C4-2B (cell line): ENCODE measurements at regions not wholly inside any gene's neighbourhood (a gene's known extent, or its start where the extent isn't known, plus 50 kb on each side); places are given as distances from the start of the nearest gene placed in this dataset.

Experiments used
- H3K27ac ChIP-seq: fragments of 450-650 bp; 2 replicates; pipeline ENCODE4 v1.5.1; 2017
- ZFX ChIP-seq: fragments of 450-650 bp; IDR thresholded peaks from 2 replicates; pipeline ENCODE4 v1.6.1; 2017
- TF ChIP-seq, protein P1 (sequence below): fragments of 450-650 bp; conservative IDR thresholded peaks from 2 replicates; pipeline ENCODE4 v1.5.1; 2017; ENCODE audit warnings: mild to moderate bottlenecking

DNA sequence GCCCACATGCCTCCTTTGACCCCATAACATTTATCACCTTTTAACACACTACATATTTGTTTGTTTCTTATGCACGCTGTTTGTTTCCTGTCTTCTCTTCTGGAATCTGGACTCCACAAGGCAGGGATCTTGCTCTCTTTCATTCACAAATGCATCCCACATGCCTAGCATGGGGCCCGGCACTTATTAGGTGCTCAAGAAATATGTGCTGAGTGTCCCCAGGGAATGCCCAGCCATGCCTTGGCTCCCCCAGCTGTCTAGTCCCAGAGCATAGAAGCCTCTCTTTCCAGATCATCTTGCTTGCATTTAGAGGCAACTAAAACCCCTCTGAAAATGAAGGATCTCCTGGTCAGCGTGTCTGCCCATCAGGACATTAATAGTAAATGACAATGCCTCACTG is 283.7 kb downstream of the CBLN1 start:
- no peak overlapping the region for H3K27ac ChIP-seq
- TF ChIP-seq, protein P1, sequence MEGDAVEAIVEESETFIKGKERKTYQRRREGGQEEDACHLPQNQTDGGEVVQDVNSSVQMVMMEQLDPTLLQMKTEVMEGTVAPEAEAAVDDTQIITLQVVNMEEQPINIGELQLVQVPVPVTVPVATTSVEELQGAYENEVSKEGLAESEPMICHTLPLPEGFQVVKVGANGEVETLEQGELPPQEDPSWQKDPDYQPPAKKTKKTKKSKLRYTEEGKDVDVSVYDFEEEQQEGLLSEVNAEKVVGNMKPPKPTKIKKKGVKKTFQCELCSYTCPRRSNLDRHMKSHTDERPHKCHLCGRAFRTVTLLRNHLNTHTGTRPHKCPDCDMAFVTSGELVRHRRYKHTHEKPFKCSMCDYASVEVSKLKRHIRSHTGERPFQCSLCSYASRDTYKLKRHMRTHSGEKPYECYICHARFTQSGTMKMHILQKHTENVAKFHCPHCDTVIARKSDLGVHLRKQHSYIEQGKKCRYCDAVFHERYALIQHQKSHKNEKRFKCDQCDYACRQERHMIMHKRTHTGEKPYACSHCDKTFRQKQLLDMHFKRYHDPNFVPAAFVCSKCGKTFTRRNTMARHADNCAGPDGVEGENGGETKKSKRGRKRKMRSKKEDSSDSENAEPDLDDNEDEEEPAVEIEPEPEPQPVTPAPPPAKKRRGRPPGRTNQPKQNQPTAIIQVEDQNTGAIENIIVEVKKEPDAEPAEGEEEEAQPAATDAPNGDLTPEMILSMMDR = no peak
- TF ChIP-seq ZFX = no peak

DNA sequence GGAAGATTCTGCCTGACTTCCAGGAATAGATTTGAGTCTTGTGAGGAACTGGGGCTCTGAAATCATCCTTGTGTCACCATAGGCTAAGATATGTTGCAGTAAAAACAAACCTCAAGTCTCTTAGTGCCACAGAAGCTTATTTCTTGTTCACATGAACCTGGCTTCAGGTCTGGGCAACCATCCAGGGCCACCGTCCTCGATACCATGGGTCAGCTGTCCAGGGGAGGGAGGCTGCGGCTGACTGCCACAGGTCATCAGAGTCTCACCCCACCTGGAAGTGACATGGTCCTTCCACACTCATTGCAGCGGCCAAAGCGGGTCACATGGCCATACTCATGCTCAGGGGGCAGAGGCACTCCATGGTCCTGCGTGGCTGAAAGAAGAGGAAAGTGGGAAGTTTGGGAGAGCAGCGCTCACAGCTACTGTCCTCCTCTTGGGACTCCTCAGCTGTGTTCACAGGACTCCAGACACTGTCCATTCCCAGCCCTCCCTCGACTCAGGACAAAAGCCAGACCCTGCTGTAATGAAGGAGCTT is 284.5 kb downstream of the CBLN1 start:
- TF ChIP-seq ZFX = no peak
- TF ChIP-seq, protein P1 = no peak
- no peak overlapping the region for H3K27ac ChIP-seq

DNA sequence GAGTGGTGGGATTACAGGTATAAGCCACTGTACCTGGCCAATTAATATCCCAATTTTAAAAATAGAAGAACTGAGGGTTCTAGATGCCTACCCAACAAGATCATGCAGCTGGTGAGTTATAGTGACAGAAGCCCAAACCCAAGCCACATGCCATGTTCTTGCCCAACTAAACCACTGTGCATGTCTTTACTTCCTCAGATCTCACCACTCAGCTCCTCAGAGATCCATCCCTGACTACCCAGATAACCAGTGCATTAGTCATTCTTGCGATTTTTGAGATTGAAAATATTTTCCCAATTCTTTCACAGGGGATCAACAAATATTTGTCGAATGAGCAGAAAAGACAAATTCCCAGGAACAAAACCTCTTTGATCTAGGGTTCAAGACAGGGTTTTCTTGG is 303.1 kb downstream of the CBLN1 start:
- TF ChIP-seq, protein P1 = no peak
- TF ChIP-seq ZFX = no peak
- H3K27ac ChIP-seq = no peak overlapping the region

DNA sequence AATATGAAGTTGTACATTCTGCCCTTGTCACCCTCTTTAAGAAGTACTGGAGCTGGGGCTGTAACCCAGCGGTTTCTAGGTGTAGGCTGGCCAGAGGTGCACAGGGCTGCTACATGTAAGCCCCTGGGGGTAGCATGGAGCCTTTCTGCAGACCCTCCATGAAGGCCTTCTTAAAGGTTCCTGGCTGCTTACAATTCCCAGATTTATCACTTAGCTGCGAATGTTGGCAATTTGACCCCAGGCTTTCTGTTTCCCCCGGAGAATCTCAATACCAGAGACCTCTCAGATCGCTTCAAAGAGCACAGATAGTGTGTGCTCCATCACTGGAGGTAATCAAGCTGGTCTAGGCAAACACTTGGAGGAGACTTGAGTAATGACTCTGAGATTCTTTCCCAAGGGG is 309.4 kb downstream of the CBLN1 start:
- TF ChIP-seq, protein P1 = no peak
- no peak for TF ChIP-seq ZFX
- no peak overlapping the region for H3K27ac ChIP-seq

DNA sequence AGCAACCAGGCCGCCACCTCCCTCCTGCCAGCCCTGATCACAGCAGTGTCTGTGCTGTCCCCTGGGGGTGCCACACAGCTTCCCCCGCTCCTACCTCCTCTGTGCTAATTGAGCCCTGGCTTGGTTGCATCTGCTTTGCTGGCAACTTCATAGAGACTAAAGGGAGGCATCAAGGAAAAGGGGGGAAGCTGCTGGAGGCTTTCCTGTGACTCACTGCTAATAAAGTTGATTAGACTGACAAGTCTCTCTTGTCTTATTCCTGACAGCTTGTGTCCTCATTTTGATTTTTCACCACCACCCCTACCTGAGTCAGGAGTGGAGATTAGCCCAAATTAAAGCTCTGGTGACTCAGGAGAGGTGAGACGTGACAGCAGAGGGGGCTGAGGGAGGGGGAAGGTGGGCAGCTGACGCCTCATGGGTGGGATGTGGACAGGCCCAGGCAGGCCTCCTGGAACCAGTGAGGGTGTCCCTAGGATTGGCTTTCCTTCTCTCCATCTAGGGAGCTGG is 310.0 kb downstream of the CBLN1 start:
- TF ChIP-seq ZFX = no peak
- TF ChIP-seq, protein P1 = no peak
- H3K27ac ChIP-seq = no peak overlapping the region

DNA sequence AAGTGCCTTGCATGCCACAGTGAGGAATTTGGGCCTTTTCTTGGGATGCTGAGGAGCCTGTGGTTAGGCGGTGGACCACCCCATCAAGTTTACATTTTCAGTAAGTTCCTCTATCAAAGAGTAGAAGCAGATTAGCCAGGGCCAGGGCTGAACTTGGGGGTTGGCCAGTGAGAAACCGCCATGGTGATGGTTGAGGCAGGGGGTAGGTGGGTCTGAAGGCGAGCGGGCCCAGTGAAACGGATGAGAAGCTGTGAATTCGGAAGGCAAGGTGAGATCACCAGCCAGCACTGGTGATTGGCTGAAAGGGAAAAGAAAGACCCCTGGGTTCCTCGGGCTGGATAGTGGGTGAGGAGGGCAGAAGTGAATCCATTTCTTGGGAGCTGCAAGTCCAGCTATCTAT is 311.4 kb downstream of the CBLN1 start:
- H3K27ac ChIP-seq = no peak overlapping the region
- TF ChIP-seq, protein P1 = no peak
- no peak for TF ChIP-seq ZFX

DNA sequence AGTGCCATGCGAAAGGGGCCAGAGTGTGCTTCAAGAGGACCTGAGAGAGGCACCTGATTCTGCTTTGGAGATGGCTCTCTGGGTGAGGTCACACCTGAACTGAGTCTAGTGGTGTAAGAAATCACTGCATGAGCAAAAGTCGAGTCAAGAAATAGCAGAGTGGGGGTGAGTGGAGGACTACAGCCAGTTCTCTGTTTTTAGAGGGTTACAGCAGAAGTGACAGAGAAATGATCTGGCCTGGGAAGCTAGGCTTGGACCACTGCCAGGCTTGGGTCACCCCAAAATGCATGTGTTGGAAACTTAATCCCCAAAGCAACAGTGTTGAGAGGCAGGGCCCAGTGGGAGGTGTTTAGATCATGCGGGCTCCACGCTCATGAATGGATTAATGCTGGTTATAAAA is 312.0 kb downstream of the CBLN1 start:
- no peak overlapping the region for H3K27ac ChIP-seq
- TF ChIP-seq, protein P1 = no peak
- no peak for TF ChIP-seq ZFX
